H1 (cell line): ENCODE measurements at regions not wholly inside any gene's neighbourhood (a gene's known extent, or its start where the extent isn't known, plus 50 kb on each side); places are given as distances from the start of the nearest gene placed in this dataset.

Source experiments
- ASH2L ChIP-seq: fragments of 200-600, 300-600 bp; sonication (generic); IDR thresholded peaks from one replicate; pipeline ENCODE4 v1.7.1; 2017; ENCODE audit warnings: low read length
- CBX8 ChIP-seq: fragments of 300-800, 300-1000 bp; sonication (generic); IDR thresholded peaks from 2 replicates; pipeline ENCODE4 v1.7.1; 2016; ENCODE audit warnings: low read depth, low read length, borderline replicate concordance

DNA sequence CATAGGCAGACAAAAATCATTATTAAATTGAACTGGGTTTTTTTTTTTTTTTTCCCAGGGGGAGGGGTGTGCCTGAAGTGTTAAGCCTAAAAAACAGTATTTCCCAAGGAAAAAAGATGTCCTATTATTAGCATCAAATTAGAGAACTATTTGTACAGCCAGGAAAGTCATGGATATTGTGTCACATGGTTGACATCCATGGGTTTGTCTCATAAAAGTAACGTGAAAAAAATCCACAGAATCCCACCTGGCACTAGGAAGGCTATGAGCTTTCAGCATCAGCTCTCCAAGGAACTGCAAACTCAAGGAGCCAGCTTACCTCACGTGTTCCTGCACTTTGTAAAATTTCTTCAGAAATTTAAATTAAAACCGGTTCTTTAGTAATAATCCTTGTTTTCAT is 69.1 kb upstream of the EGLN3 start (continued):
- TF ChIP-seq CBX8 (no peak), ASH2L (no peak)
- TF ChIP-seq, all 59 proteins: peak for 0
